ENCODE measurements at regions not wholly inside any gene's neighbourhood (a gene's known extent, or its start where the extent isn't known, plus 50 kb on each side); places are given as distances from the start of the nearest gene placed in this dataset.
A peak's percentile ranks its signal among the peaks of the same experiment; 100 is the strongest.
"Not testable (repeated sequence)": the region's sequence is repeated elsewhere in the genome, so short reads cannot be mapped to it uniquely, and the experiment has no call there.

DNA sequence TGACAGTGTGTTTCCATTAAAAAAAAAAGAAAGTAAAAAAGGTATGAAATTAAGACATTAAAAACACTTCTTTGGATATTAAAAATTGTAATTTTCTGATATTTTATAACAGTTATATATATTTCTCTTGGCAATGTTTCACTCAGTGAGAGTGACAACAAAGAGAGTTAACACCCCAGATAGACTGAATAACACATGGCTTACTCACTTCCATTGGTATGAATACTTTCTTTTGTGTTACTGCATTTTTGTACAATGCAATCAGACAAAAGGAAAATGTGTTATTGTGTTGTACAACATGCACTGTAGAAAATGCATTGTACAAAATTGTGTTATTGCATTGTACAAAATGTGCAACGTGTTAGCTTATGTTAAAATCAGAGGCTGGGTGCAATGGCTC lies 676.6 kb upstream of the AMELY start:
- not testable (repeated sequence) for H3K9me2 ChIP-seq (ENCODE audit: low read depth, low read length); H3K79me2 ChIP-seq (ENCODE audit: insufficient read depth, low read length); H2AFZ ChIP-seq (ENCODE audit: low read length); H3K4me2 ChIP-seq (ENCODE audit: low read length); H3K27me3 ChIP-seq (ENCODE audit: insufficient read depth, low read length); H4K20me1 ChIP-seq (ENCODE audit: insufficient read depth, low read length); H3K9me3 ChIP-seq (ENCODE audit: low read length); H3F3A ChIP-seq (ENCODE audit: insufficient read depth, low read length); H3K9ac ChIP-seq (ENCODE audit: low read length); H3K27ac ChIP-seq (ENCODE audit: low read depth, low read length, poor library complexity, severe bottlenecking); H3K4me1 ChIP-seq (ENCODE audit: insufficient read depth, low read length, severe bottlenecking); H3K4me3 ChIP-seq (ENCODE audit: low read depth, low read length, poor library complexity, severe bottlenecking); H3K36me3 ChIP-seq (ENCODE audit: insufficient read depth, low read length)

DNA sequence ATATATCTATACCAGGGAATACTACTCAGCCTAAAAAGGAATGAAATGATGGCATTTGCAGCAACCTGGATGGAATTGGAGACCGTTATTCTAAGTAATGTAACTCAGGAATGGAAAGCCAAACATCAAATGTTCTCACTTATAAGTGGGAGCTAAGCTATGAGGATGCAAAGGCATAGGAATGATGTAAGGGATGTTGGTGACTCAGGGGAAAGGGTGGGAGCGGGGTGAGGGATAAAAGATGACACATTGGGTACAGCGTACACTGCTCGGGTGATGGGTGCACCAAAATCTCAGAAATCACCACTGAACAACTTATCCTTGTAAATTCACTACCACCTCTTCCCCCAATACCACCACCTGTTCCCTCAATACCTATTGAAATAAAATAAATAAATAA lies 651.0 kb upstream of the AMELY start:
- Histone ChIP-seq H3K27ac (ENCODE audit: low read depth, low read length, poor library complexity, severe bottlenecking) (no peak overlapping the region), H3K9ac (ENCODE audit: low read length) (no peak overlapping the region), H4K20me1 (ENCODE audit: insufficient read depth, low read length) (no peaks in the 10 kb centered on the region), H3K27me3 (ENCODE audit: insufficient read depth, low read length) (no peaks in the 10 kb centered on the region), H3K9me2 (ENCODE audit: low read depth, low read length) (no peaks in the 10 kb centered on the region), H3K4me1 (ENCODE audit: insufficient read depth, low read length, severe bottlenecking) (no peaks in the 10 kb centered on the region), H3F3A (ENCODE audit: insufficient read depth, low read length) (no peaks in the 10 kb centered on the region), H3K4me2 (ENCODE audit: low read length) (no peak overlapping the region), H2AFZ (ENCODE audit: low read length) (no peak overlapping the region), H3K36me3 (ENCODE audit: insufficient read depth, low read length) (no peaks in the 10 kb centered on the region), H3K79me2 (ENCODE audit: insufficient read depth, low read length) (no peaks in the 10 kb centered on the region), H3K4me3 (ENCODE audit: low read depth, low read length, poor library complexity, severe bottlenecking) (no peak overlapping the region), H3K9me3 (ENCODE audit: low read length) (no peaks in the 10 kb centered on the region)
- no peak for TF ChIP-seq EZH2 (IDR thresholded peaks at IDR 0.05; ENCODE audit: borderline replicate concordance, low read length)

GRCh38 chrY:7557675-7558074 lies 646.1 kb upstream of the AMELY start:
- H3K36me3 ChIP-seq (ENCODE audit: insufficient read depth, low read length), result no peaks in the 10 kb centered on the region
- no peak overlapping the region for H3K4me3 ChIP-seq (ENCODE audit: low read depth, low read length, poor library complexity, severe bottlenecking)
- H4K20me1 ChIP-seq (ENCODE audit: insufficient read depth, low read length), result no peaks in the 10 kb centered on the region
- no peak overlapping the region for H3K9ac ChIP-seq (ENCODE audit: low read length)
- H3K4me1 ChIP-seq (ENCODE audit: insufficient read depth, low read length, severe bottlenecking), result no peaks in the 10 kb centered on the region
- H3K27ac ChIP-seq (ENCODE audit: low read depth, low read length, poor library complexity, severe bottlenecking), result no peak overlapping the region
- no peaks in the 10 kb centered on the region for H3K79me2 ChIP-seq (ENCODE audit: insufficient read depth, low read length)
- no peaks in the 10 kb centered on the region for H3F3A ChIP-seq (ENCODE audit: insufficient read depth, low read length)
- H3K9me2 ChIP-seq (ENCODE audit: low read depth, low read length), result no peaks in the 10 kb centered on the region
- no peaks in the 10 kb centered on the region for H3K9me3 ChIP-seq (ENCODE audit: low read length)
- H2AFZ ChIP-seq (ENCODE audit: low read length), result no peak overlapping the region
- no peak overlapping the region for H3K4me2 ChIP-seq (ENCODE audit: low read length)
- no peaks in the 10 kb centered on the region for H3K27me3 ChIP-seq (ENCODE audit: insufficient read depth, low read length)
- TF ChIP-seq EZH2 (IDR thresholded peaks at IDR 0.05; ENCODE audit: borderline replicate concordance, low read length) (no peak), CTCF (IDR thresholded peaks at IDR 0.05; ENCODE audit: low read length) (peak; percentile 53)

DNA sequence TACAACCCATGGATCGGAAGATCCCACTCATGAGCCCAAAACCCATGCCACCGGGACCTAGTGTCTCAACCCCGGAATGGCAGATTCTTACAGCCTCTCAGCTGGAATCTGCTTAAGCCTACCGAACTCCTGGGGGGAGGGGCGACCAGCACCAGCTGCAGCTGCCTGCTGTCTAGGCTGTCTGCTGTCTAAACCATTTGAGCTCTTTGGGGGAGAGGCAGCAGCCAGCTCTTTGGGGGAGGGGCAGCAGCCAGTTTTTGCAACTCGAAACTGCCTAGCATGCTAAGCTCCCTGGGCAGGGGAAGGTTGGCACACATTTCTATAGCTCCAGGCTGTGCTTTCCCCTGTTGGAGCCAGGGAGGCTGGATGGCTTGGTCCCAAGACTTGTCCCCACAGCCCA lies 643.5 kb upstream of the AMELY start:
- H3K27me3 ChIP-seq (ENCODE audit: insufficient read depth, low read length), result no peaks in the 10 kb centered on the region
- no peak overlapping the region for H3K4me2 ChIP-seq (ENCODE audit: low read length)
- H3K9ac ChIP-seq (ENCODE audit: low read length), result no peak overlapping the region
- H4K20me1 ChIP-seq (ENCODE audit: insufficient read depth, low read length), result no peaks in the 10 kb centered on the region
- no peak for TF ChIP-seq EZH2 (IDR thresholded peaks at IDR 0.05; ENCODE audit: borderline replicate concordance, low read length)
- TF ChIP-seq CTCF (IDR thresholded peaks at IDR 0.05; ENCODE audit: low read length), result no peak
- H3F3A ChIP-seq (ENCODE audit: insufficient read depth, low read length), result no peaks in the 10 kb centered on the region
- no peaks in the 10 kb centered on the region for H3K4me1 ChIP-seq (ENCODE audit: insufficient read depth, low read length, severe bottlenecking)
- no peak overlapping the region for H2AFZ ChIP-seq (ENCODE audit: low read length)
- no peaks in the 10 kb centered on the region for H3K79me2 ChIP-seq (ENCODE audit: insufficient read depth, low read length)
- no peaks in the 10 kb centered on the region for H3K36me3 ChIP-seq (ENCODE audit: insufficient read depth, low read length)
- H3K9me3 ChIP-seq (ENCODE audit: low read length), result no peaks in the 10 kb centered on the region
- H3K27ac ChIP-seq (ENCODE audit: low read depth, low read length, poor library complexity, severe bottlenecking), result no peak overlapping the region
- H3K9me2 ChIP-seq (ENCODE audit: low read depth, low read length), result no peaks in the 10 kb centered on the region
- no peak overlapping the region for H3K4me3 ChIP-seq (ENCODE audit: low read depth, low read length, poor library complexity, severe bottlenecking)
